H1 (cell line): ENCODE measurements at regions not wholly inside any gene's neighbourhood (a gene's known extent, or its start where the extent isn't known, plus 50 kb on each side); places are given as distances from the start of the nearest gene placed in this dataset.

Experiments
- BCL11A ChIP-seq, 2 experiments: IDR thresholded peaks; one replicate each; pipeline ENCODE4 v1.6.1; 2011; ENCODE audit warnings: low read depth in 2 of 2, low read length in 2 of 2, mild to moderate bottlenecking in 2 of 2
- CBX5 ChIP-seq: fragments of 300-800, 300-1000 bp; sonication (generic); IDR thresholded peaks from 2 replicates; pipeline ENCODE4 v1.7.1; 2016; ENCODE audit warnings: antibody characterized with exemption, low read length, low read depth
- CBX8 ChIP-seq: fragments of 300-800, 300-1000 bp; sonication (generic); IDR thresholded peaks from 2 replicates; pipeline ENCODE4 v1.7.1; 2016; ENCODE audit warnings: low read depth, low read length, borderline replicate concordance
- MAFK ChIP-seq: IDR thresholded peaks from 2 replicates; pipeline ENCODE4 v1.6.1; 2012; ENCODE audit warnings: low read depth, mild to moderate bottlenecking, improper control_type of control experiment, low read length
- POLR2AphosphoS5 ChIP-seq: IDR thresholded peaks from 2 replicates; pipeline ENCODE4 v1.6.1; 2011; ENCODE audit warnings: low read depth, low read length
- POU5F1 ChIP-seq: IDR thresholded peaks from 2 replicates; pipeline ENCODE4 v1.6.1; 2011; ENCODE audit warnings: low read depth, mild to moderate bottlenecking, low read length, moderate library complexity
- RXRA ChIP-seq: IDR thresholded peaks from 2 replicates; pipeline ENCODE4 v1.6.1; 2011; ENCODE audit warnings: low read depth, mild to moderate bottlenecking, low read length, moderate library complexity; ENCODE audit not compliant: insufficient read depth
- TAF7 ChIP-seq: optimal IDR thresholded peaks from 2 replicates; pipeline ENCODE3; 2011; ENCODE audit warnings: low read depth, mild to moderate bottlenecking, inconsistent platforms, low read length, moderate library complexity, borderline replicate concordance
- TF ChIP-seq, protein P1 (sequence below): fragments of 300-600 bp; sonication (generic); IDR thresholded peaks from 2 replicates; pipeline ENCODE4 v1.7.1; 2012; ENCODE audit warnings: low read length, moderate library complexity, mild to moderate bottlenecking, inconsistent platforms; ENCODE audit not compliant: insufficient replicate concordance

DNA sequence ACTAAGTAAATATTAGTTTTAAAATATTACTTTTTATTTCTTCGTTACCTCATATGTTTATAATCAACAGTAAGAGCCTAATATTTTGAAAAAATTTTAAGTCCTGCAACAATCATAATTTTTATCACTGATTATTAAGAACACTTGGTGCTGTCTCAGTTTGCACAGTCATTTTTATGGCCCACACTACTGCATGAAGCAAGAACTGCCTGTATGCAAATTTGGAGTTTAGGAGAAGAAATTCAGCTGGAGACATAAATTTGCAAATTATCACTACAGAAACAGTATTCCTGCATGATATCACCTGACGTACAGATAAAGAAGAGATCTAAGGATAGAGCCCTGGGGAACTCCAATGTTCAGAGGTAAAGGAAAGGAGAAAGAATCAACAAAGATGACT is 144.1 kb upstream of the RBBP8 start (continued):
- TF ChIP-seq, protein P1, sequence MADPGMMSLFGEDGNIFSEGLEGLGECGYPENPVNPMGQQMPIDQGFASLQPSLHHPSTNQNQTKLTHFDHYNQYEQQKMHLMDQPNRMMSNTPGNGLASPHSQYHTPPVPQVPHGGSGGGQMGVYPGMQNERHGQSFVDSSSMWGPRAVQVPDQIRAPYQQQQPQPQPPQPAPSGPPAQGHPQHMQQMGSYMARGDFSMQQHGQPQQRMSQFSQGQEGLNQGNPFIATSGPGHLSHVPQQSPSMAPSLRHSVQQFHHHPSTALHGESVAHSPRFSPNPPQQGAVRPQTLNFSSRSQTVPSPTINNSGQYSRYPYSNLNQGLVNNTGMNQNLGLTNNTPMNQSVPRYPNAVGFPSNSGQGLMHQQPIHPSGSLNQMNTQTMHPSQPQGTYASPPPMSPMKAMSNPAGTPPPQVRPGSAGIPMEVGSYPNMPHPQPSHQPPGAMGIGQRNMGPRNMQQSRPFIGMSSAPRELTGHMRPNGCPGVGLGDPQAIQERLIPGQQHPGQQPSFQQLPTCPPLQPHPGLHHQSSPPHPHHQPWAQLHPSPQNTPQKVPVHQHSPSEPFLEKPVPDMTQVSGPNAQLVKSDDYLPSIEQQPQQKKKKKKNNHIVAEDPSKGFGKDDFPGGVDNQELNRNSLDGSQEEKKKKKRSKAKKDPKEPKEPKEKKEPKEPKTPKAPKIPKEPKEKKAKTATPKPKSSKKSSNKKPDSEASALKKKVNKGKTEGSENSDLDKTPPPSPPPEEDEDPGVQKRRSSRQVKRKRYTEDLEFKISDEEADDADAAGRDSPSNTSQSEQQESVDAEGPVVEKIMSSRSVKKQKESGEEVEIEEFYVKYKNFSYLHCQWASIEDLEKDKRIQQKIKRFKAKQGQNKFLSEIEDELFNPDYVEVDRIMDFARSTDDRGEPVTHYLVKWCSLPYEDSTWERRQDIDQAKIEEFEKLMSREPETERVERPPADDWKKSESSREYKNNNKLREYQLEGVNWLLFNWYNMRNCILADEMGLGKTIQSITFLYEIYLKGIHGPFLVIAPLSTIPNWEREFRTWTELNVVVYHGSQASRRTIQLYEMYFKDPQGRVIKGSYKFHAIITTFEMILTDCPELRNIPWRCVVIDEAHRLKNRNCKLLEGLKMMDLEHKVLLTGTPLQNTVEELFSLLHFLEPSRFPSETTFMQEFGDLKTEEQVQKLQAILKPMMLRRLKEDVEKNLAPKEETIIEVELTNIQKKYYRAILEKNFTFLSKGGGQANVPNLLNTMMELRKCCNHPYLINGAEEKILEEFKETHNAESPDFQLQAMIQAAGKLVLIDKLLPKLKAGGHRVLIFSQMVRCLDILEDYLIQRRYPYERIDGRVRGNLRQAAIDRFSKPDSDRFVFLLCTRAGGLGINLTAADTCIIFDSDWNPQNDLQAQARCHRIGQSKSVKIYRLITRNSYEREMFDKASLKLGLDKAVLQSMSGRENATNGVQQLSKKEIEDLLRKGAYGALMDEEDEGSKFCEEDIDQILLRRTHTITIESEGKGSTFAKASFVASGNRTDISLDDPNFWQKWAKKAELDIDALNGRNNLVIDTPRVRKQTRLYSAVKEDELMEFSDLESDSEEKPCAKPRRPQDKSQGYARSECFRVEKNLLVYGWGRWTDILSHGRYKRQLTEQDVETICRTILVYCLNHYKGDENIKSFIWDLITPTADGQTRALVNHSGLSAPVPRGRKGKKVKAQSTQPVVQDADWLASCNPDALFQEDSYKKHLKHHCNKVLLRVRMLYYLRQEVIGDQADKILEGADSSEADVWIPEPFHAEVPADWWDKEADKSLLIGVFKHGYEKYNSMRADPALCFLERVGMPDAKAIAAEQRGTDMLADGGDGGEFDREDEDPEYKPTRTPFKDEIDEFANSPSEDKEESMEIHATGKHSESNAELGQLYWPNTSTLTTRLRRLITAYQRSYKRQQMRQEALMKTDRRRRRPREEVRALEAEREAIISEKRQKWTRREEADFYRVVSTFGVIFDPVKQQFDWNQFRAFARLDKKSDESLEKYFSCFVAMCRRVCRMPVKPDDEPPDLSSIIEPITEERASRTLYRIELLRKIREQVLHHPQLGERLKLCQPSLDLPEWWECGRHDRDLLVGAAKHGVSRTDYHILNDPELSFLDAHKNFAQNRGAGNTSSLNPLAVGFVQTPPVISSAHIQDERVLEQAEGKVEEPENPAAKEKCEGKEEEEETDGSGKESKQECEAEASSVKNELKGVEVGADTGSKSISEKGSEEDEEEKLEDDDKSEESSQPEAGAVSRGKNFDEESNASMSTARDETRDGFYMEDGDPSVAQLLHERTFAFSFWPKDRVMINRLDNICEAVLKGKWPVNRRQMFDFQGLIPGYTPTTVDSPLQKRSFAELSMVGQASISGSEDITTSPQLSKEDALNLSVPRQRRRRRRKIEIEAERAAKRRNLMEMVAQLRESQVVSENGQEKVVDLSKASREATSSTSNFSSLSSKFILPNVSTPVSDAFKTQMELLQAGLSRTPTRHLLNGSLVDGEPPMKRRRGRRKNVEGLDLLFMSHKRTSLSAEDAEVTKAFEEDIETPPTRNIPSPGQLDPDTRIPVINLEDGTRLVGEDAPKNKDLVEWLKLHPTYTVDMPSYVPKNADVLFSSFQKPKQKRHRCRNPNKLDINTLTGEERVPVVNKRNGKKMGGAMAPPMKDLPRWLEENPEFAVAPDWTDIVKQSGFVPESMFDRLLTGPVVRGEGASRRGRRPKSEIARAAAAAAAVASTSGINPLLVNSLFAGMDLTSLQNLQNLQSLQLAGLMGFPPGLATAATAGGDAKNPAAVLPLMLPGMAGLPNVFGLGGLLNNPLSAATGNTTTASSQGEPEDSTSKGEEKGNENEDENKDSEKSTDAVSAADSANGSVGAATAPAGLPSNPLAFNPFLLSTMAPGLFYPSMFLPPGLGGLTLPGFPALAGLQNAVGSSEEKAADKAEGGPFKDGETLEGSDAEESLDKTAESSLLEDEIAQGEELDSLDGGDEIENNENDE, result no peak
- TF ChIP-seq CBX8 (no peak), POU5F1 (no peak), POLR2AphosphoS5 (no peak), TAF7 (no peak), BCL11A (IDR thresholded peaks at IDR 0.05; ENCODE audit: low read depth in 2 of 2, low read length in 2 of 2) (no peak), RXRA (no peak), CBX5 (no peak), MAFK (no peak)
